ENCODE measurements at regions not wholly inside any gene's neighbourhood (a gene's known extent, or its start where the extent isn't known, plus 50 kb on each side); places are given as distances from the start of the nearest gene placed in this dataset.
"Not testable (repeated sequence)": the region's sequence is repeated elsewhere in the genome, so short reads cannot be mapped to it uniquely, and the experiment has no call there.

DNA sequence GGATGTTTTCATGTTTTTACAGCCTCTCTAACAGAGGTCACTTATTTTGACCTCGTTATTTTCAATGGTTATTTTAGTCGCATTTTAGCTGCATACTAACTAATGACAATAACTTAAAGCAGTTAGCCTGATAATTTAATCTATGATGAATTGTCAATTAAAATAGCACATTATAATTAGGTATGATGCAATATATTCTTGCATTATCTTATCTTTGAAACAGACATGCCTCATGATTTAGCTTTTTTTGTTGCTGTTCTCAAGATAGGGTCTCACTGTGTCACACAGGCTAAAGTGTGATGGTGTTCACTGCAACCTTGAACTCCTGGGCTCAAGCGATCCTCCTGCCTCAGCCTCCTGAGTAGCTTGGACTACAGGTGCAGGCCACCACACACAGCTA, 126.4 kb downstream of the KBTBD2 start:
- DNase-seq (ENCODE audit: extremely low spot score) = no peak
- ChIA-PET CTCF (interaction anchor here (0.6 to 0.8 kb wide), 2 partner anchors 9 to 75 kb away, joined by 3 to 4 read pairs; no protein-coding TSS in a partner anchor), POLR2A (no interaction called here)
- TF ChIP-seq, protein P1, sequence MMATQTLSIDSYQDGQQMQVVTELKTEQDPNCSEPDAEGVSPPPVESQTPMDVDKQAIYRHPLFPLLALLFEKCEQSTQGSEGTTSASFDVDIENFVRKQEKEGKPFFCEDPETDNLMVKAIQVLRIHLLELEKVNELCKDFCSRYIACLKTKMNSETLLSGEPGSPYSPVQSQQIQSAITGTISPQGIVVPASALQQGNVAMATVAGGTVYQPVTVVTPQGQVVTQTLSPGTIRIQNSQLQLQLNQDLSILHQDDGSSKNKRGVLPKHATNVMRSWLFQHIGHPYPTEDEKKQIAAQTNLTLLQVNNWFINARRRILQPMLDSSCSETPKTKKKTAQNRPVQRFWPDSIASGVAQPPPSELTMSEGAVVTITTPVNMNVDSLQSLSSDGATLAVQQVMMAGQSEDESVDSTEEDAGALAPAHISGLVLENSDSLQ (IDR thresholded peaks at IDR 0.05) = no peak
- TF ChIP-seq TARDBP (IDR thresholded peaks at IDR 0.05) (no peak), ELF4 (IDR thresholded peaks at IDR 0.05) (no peak), HDGF (IDR thresholded peaks at IDR 0.05; ENCODE audit: borderline replicate concordance) (no peak)

DNA sequence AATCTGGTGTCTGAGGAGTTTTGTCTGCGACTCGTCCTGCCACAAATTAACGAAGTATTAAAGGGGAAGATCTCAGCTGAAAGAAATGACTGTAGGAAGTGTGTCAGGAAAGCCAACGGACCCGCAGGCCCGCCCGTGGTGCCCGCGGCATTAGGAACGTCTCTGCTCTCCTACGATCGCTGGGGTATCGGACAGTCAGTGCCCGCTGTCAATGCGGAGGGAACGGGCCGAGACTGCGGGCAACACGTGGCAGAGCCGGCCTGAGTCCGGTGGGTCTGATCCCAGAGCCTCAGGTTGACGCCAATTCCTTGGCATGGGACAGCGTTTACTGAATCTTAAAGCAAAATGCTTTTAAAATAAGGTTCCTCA, 128.7 kb downstream of the KBTBD2 start:
- CTCF ChIA-PET = no interaction called here
- POLR2A ChIA-PET = no interaction called here

DNA sequence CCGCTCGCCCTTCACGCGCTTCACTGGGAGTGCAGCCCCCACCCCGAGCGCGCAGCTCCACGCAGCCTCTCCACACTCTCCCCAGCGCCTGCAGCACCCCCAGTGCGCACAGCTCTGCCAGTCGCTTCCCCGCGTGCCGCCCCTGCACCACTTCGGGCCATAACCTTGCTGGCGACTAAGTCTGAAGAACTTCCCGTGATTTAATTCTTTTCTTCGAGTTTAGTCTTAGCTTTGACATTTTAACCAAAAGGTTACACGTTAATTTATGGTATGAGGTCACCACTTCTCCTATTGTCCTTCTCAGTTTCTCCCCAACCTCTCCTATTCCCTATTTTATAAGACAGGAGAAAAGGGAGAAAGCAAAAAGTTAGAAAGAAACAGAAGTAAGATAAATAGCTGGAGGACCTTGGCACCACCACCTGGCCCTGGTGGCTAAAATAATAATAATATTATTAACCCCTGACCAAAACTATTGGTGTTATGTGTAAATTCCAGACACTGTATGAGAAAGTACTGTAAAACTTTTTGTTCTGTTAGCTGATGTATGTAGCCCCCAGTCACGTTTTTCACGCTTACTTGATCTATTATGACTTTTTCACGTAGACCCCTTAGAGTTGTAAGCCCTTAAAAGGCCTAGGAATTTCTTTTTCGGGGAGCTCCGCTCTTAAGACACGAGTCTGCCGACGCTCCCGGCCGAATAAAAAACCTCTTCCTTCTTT, 129.2 kb downstream of the KBTBD2 start:
- POLR2A ChIA-PET; CTCF ChIA-PET; DNase-seq (ENCODE audit: extremely low spot score): not testable (repeated sequence)

More for the DNA sequence above, 128.7 kb downstream of the KBTBD2 start:
- no peak for TF ChIP-seq ZNF384 (IDR thresholded peaks at IDR 0.05)
- no peak for DNase-seq (ENCODE audit: extremely low spot score)

DNA sequence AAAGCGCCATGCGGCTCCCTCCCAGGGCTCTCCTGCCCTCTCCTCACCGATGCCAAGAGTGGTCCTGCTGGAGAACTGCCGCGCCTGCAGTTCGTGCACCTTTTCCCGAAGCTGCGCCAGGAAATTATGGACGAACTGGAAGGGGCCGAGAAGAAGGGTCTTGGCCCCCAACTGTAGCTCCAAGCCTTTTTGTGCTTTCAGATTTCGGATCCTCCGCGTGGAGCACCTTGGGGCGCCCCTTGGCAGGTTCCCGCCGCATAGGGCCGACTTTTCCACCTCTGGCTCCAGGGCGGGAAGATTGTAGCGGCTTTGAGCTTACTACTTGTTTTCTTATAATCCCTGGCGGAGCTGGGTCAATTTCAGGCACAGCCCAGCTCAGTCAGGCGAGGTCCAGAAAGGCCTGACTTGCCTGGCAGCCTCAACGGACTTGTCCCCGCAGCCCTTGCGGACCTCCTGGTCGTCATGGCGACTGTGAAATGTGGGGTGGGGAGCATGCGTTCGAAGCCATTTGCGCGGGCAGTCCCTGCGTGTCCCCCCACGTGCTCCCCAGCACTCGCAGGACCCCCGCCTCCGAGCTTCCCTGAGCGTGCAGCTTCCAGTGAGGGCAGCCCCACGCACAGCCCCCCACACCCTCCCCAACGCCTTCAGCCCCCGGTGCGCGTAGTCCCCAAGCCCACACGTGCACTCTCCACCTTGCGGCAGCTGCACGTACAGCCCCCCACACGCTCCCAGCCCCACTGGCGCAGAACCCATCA, 129.9 kb downstream of the KBTBD2 start:
- no peak for TF ChIP-seq ZNF384 (IDR thresholded peaks at IDR 0.05)
- no peak for DNase-seq (ENCODE audit: extremely low spot score)
- ChIA-PET POLR2A (no interaction called here), CTCF (no interaction called here)

DNA sequence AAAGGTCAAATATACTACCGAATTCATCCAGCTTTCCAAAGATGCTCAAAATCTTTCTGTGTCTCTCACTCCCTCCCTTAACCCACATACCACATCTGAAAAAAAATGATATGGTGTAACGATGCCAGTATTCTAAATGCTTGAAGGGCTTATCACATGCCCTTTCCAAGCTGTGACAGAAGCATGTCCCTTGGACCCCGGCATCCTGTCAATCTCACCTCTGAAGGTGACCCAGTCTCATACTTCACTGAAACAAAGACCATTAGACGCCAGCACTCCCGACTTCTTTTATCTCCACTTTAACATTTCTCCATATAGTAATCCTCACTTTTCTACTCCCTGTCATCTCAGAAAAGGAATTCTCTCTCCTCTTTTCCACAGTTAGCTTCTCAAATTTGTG, 130.8 kb downstream of the KBTBD2 start:
- DNase-seq (ENCODE audit: extremely low spot score); CTCF ChIA-PET; POLR2A ChIA-PET: not testable (repeated sequence)

DNA sequence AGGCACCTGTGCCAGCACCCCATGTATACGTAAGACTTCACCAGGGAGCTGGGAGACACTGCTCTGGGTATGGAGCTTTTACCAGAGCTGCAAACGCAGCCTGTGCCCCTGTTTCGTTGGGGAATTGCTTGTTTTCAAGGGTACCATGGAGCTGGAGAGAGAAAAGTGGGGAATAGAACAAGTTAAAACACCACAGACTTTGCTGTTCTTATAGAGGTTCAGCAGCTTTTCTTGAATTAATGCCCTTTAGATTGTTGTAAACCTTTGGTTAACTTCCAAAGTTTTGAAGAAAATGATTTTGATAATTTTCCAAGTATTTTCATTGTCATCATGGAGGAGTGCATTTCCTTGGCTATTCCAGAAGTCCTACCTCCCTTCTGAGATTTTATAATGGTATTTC, 131.7 kb downstream of the KBTBD2 start:
- POLR2A ChIA-PET; DNase-seq (ENCODE audit: extremely low spot score); CTCF ChIA-PET: not testable (repeated sequence)

DNA sequence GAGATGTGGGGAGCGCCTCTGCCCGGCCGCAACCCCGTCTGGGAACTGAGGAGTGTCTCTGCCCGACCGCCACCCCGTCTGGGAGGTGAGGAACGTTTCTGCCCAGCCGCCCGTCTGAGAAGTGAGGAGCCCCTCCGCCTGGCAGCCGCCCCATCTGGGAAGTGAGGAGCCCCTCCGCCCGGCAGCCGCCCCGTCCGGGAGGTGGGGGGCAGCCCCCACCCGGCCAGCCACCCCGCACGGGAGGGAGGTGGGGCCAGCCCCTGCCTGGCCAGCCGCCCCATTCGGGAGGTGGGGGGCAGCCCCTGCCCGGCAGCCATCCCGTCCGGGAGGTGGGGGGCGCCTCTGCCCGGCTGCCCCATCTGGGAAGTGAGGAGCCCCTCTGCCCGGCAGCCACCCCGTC, 137.7 kb downstream of the KBTBD2 start:
- DNase-seq (ENCODE audit: extremely low spot score); CTCF ChIA-PET; POLR2A ChIA-PET: not testable (repeated sequence)

DNA sequence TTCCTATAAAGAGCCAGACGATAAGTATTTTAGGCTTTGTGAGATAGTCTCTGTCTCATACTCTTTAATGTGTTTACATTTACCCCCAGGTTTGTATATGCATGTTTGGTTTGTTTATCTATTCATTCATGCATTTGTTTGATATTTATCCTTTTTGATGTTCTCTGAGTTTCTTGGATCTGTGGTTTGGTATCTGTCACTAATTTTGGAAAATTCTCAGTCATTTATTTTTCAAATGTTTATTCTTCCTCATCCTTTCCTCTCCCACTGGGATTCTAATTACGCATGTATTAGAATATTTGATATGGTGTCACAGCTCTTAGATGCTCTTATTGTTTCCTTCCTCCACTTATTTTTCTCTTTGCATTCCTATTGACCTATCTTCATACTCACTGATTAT, 143.2 kb downstream of the KBTBD2 start:
- CTCF ChIA-PET; POLR2A ChIA-PET; DNase-seq (ENCODE audit: extremely low spot score): not testable (repeated sequence)

DNA sequence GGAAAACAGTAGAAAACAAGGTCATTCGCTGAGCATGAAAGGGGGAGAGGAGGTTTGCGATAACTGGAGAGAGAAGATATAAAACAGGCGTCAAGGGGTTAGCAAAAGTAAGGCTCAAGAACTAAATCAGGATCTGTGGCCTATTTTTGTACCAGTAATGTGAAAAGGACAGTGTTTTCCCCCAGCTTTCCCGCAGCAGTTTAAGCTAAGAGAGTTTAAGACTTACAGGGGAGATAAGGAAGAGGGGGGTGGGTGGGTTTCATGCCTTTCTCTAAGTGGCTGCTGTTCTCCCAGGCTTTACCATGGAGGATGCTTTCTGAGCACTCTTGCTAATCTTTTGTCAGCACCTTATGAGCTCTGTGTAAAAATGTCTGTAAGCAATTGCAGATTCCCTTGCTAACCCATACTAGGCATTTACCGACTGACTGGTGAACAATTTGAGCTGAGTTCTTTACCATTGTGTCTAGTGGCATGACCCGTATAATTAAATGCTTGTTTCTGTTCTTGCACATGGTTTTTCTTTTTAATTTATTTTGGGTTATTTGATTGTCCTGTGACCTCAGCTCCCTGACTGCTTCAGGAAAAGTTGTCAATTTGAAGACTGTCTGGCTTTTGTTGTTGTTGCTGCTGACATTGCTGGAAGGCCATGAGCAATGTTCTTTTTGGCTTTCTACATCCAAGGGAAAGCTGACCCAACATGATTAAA, 144.0 kb downstream of the KBTBD2 start:
- CTCF ChIA-PET; DNase-seq (ENCODE audit: extremely low spot score); POLR2A ChIA-PET: not testable (repeated sequence)

DNA sequence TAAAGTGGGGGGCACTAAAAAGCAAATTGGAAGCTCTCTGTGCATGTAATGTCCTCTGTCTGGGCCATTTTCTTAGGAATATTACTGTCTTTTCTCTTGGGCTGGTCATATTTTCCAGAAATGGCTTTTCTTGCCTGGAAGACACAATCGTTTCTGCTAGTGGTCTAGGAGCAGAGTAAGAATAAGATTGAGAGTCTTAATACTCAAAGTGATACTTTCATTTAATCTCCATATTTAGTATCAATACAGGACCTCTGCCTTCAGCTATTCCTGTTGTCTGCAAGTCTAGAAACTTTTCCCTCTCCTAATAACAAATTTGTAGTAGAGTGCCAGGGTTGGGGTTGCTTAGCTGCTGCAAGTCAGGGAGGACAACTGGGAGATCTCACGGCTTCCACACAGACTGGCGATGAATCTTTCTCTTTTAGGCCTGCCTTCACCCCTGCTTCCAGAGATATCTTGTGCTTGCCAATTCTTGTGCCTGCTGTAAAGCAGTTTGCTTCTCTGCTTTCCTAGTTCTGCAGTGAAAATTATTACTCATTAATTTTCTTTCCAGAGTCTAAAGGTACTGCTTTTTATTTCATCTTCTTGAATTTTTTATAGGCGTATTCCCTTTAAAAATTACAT, 149.6 kb downstream of the KBTBD2 start:
- CTCF ChIA-PET; DNase-seq (ENCODE audit: extremely low spot score); POLR2A ChIA-PET: not testable (repeated sequence)

DNA sequence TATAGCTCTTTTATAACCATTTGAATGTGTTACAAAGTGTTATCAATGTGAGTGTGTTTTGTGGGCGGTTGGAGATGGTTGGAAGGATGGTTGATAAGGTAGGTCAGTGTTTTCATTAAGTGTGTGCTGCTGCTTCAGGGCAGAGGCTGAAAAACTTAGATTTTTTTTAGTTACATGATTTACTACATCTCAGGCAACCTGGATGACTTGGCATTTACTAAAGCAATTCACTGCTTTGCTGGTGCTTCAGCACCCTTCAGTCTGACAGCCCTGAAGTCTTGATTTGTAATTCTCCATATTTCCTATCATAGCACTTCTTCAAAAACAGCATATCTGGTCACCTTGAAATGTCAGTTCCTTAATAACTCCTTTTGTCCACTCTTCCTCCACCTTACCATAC, 151.8 kb downstream of the KBTBD2 start:
- DNase-seq (ENCODE audit: extremely low spot score); POLR2A ChIA-PET; CTCF ChIA-PET: not testable (repeated sequence)

DNA sequence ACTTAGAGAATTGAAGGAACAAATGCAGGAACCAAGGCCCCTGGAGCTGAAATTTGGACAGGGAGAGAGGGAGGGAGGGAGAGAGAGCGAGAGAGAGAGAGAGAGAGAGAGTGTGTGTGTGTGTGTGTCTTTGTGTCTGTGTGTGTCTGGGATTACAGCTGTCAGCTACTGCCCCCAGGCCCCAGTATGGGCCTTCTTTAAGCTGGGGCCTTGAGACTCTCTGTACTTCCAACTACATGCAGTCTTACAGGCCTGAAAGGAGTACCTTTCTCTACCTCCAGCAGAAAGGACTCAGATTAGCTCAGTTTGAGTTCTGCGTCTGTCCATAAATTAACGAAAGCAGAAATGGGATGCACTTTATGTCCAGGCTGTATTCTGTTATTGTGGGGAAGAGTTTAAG, 153.2 kb downstream of the KBTBD2 start:
- POLR2A ChIA-PET, CTCF ChIA-PET: not testable (repeated sequence)

DNA sequence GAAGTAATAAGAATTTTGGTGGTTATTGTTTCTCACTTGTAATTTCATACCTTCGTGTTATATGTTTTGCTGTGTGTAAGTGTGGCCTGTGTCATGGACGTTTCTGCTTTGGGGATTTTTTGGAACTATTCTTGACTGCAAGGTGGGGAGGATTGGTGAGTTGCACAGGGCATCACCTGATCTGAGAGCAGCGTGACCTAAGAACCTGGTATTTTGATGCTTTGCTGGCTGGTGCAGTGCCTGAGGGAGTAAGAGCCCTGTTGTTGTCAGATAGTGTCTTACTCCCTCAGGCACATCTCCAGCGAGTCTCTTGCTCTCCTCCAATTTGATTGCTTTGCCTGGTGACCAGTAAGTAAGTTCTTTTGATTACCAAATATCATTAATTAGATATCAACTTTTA, 158.8 kb downstream of the KBTBD2 start:
- POLR2A ChIA-PET; DNase-seq (ENCODE audit: extremely low spot score); CTCF ChIA-PET: not testable (repeated sequence)

More for the DNA sequence above, 153.2 kb downstream of the KBTBD2 start:
- not testable (repeated sequence) for DNase-seq (ENCODE audit: extremely low spot score)

DNA sequence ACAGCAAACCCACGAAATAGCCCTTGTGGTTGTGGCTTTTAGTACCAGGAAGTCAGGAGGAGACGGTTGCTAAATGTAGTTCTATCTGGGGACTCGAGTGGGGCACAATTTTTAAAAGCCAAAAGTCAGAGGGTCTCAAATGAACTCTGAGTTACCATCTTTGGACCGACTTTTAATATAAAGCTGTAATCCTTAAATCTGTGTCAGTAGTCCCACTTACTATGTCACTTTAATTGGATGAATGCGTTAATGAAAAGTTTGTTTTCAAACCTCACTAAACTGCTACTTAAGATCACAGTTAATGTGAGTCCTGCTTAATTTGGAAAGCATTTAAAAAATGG, 162.3 kb downstream of the KBTBD2 start:
- POLR2A ChIA-PET; DNase-seq (ENCODE audit: extremely low spot score); CTCF ChIA-PET: not testable (repeated sequence)

DNA sequence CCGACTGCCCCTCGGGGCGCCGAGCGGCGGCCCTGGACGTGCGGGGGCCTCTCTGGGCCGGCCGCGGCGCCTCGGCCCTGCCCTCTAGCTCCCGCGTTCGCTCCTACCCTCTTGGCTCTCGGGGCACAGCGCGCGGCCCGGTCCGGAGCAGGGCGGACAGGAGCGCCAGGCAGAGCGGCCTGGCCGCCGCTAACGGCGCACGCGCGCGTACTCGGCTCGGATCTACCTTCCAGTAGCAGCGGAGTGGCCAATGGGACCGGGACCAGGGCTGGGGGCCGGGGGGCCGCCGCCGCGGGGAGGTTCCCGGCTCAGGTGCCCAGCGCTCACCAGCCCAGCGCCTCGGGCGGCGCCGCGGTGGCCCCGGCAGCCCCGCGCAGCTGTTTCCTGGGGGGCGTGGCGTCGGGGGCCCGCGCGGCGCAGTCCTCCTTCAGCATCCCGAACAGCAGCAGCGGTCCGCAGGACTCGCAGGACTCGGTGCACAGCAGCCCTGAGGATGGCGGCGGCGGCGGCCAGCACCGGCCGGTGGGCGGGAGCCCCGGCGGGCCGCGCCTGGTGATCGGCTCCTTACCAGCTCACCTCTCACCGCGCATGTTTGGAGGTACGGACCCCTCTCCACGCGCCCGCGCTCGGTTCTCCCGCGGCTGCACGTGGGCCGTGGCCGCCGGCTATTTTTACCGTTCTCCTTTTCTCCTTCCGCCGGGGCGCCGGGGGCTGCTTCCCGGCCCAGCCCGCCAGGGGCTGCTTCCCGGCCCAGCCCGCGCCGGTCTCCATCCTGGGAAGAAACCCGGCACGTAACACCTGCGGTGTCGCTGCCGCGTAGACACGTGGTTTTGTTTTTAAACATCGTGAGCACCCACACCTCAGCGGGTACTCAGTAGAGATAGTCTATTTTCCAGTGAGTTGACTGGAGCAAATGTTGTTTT, 162.9 kb downstream of the KBTBD2 start:
- POLR2A ChIA-PET, CTCF ChIA-PET: not testable (repeated sequence)
- peak; percentile 36 for DNase-seq (ENCODE audit: extremely low spot score)
